ENCODE measurements at regions not wholly inside any gene's neighbourhood (a gene's known extent, or its start where the extent isn't known, plus 50 kb on each side); places are given as distances from the start of the nearest gene placed in this dataset.

DNA sequence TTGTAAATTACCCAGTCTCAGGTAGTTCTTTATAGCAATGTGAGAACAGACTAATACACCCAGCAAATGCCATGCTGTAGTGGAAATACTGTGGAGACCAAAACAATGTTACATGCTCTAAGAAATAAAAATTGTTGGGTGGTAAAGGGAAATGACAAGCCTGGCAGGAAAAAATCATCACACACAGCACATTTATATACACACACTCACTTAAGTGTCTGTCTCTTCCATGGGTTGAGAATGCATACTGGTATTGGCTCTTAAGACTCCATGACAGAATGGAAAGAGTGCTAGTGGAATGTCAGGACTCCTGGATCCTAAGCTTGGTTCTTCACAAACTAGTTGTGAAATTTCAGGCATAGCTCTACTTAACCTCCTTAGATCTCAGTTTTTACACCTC lies 343.0 kb downstream of the CD83 start:
- no peak for TF ChIP-seq POLR2A (IDR thresholded peaks at IDR 0.05)
- TF ChIP-seq, protein P1, sequence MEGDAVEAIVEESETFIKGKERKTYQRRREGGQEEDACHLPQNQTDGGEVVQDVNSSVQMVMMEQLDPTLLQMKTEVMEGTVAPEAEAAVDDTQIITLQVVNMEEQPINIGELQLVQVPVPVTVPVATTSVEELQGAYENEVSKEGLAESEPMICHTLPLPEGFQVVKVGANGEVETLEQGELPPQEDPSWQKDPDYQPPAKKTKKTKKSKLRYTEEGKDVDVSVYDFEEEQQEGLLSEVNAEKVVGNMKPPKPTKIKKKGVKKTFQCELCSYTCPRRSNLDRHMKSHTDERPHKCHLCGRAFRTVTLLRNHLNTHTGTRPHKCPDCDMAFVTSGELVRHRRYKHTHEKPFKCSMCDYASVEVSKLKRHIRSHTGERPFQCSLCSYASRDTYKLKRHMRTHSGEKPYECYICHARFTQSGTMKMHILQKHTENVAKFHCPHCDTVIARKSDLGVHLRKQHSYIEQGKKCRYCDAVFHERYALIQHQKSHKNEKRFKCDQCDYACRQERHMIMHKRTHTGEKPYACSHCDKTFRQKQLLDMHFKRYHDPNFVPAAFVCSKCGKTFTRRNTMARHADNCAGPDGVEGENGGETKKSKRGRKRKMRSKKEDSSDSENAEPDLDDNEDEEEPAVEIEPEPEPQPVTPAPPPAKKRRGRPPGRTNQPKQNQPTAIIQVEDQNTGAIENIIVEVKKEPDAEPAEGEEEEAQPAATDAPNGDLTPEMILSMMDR (IDR thresholded peaks at IDR 0.05), result no peak

Measured in body of pancreas (tissue), 4 donors.